GM12872 (cell line): ENCODE measurements at regions not wholly inside any gene's neighbourhood (a gene's known extent, or its start where the extent isn't known, plus 50 kb on each side); places are given as distances from the start of the nearest gene placed in this dataset.

Source experiments
- TF ChIP-seq, protein P1 (sequence below): IDR thresholded peaks from 3 replicates; pipeline ENCODE4 v1.5.1; 2011; ENCODE audit warnings: low read depth, mild to moderate bottlenecking, low read length, moderate library complexity; ENCODE audit not compliant: insufficient read depth

DNA sequence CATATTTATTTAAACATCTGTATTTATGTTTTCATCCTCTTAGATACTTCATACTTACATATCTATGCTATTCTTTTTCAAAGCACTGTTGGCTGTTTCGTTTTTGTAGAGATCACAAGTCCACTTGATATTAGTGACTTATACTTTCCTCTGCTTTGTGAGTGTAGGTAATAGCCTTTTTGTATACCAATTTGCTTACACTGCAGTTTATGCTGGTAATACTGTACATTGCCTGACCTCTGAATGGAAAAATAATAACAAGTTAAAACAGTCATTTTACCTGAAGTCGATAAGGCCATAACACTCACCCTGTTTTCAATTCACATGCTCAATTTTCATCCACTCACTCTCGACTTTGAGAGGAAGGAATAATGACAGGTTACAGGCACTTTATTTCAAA is 89.9 kb upstream of the NANOGP8 start:
- TF ChIP-seq, protein P1, sequence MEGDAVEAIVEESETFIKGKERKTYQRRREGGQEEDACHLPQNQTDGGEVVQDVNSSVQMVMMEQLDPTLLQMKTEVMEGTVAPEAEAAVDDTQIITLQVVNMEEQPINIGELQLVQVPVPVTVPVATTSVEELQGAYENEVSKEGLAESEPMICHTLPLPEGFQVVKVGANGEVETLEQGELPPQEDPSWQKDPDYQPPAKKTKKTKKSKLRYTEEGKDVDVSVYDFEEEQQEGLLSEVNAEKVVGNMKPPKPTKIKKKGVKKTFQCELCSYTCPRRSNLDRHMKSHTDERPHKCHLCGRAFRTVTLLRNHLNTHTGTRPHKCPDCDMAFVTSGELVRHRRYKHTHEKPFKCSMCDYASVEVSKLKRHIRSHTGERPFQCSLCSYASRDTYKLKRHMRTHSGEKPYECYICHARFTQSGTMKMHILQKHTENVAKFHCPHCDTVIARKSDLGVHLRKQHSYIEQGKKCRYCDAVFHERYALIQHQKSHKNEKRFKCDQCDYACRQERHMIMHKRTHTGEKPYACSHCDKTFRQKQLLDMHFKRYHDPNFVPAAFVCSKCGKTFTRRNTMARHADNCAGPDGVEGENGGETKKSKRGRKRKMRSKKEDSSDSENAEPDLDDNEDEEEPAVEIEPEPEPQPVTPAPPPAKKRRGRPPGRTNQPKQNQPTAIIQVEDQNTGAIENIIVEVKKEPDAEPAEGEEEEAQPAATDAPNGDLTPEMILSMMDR = no peak

DNA sequence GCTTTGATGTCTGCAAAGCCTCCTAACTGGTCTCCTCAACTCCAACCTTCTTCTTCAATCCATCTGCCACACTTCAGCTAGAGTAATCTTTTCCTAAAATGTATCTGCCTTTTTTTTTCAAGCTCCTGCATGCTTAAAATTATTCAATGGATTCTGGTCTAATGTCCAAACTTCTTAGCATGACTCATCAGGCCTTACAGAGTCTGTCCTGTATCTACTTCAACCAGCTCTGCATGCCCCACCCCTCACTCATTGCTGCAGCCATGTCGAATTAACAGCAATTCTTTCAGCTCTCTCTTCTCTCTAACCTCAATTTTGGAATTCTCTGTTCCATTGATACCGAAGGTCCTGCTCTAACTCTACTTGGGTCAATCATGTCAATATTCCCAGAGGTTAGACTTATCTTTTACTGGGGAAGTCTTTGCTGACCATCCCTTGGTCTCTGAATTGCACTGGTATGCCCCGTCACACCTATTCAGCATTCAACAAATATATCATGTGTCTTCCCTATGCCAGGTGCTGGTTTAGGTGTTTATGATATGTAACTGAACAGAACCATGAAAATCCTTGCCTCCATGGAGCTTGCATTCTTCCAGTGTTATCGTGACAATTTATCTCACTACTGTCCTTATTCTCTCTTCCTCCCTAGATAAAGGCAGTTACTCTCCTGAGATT is 88.5 kb upstream of the NANOGP8 start:
- TF ChIP-seq, protein P1 = no peak

DNA sequence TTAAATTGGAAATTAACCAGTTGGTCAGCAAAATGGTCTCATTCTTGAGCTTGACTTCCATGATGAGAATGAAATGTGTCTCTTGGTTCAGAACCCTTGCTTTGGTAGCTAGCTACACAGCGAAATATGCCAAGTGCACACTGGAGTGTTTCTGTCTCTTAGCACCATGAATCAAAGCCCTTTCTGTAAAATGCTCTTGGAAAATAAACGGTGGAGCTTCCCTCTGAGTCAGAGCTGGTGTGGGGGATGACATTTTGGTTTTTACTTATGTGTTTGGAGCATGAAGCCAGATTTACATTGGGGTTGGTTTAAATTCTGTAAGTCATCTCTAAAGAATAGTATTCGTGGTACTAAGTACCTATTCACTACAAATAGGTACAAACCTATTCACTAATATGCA is 85.1 kb upstream of the NANOGP8 start:
- TF ChIP-seq, protein P1 = no peak

DNA sequence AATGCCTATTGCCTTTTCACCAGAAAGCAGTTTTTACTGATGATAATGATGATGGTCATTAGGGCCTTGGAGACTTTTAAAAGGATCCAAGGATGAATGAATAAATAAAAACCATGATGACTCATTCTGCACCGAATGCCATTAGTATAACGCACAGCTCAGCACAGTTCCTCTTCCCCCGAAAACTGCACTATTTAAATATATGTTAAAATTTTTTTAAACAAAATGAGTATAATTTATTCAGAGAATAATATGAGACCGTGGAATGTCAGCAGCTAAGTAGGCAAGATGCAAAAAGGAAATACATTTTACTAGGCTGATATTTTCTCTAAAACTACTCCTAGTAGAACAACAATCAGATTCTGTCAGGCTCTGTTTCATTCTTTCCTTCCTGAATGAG is 83.4 kb upstream of the NANOGP8 start:
- TF ChIP-seq, protein P1 = no peak

GRCh38 chr15:35167675-35168074 is 82.6 kb upstream of the NANOGP8 start:
- TF ChIP-seq, protein P1 = no peak

GRCh38 chr15:35166730-35167359 is 81.8 kb upstream of the NANOGP8 start:
- TF ChIP-seq, protein P1 = no peak

DNA sequence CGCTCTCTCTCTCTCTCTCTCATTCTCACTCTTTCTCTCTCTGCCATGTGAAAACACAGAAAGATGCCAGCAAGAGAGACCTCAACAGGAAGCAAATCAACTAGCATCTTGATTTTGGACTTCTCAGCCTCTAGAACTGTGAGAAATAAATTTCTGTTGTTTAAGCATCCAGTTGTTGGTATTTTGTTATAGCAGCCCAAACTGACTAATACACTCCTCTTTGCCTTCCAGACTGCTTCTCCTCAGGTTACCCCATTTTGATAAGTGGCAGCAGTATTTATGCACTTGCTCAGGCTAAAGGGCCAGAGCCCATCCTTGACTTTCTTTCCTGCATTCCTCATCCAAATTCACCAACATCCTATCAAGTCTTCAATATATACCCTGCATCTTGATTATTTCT is 76.6 kb upstream of the NANOGP8 start:
- TF ChIP-seq, protein P1 = no peak
